Nephron (organoid): ENCODE measurements at regions not wholly inside any gene's neighbourhood (a gene's known extent, or its start where the extent isn't known, plus 50 kb on each side); places are given as distances from the start of the nearest gene placed in this dataset.
A peak's percentile ranks its signal among the peaks of the same experiment; 100 is the strongest.

Experiments
- H3K27ac Mint-ChIP-seq, 3 experiments: 2 replicates each; pipeline ENCODE4 v1.8.0; 2020; ENCODE audit warnings: mixed read lengths in 3 of 3, mild to moderate bottlenecking in 2 of 3, moderate library complexity in 1 of 3
- H3K27me3 Mint-ChIP-seq: 2 replicates; pipeline ENCODE4 v1.8.0; 2021; ENCODE audit warnings: low read depth, mild to moderate bottlenecking, moderate library complexity, mixed read lengths
- H3K36me3 Mint-ChIP-seq: 2 replicates; pipeline ENCODE4 v1.8.0; 2020; ENCODE audit warnings: low read depth, mixed read lengths
- H3K4me1 Mint-ChIP-seq: 2 replicates; pipeline ENCODE4 v1.8.0; 2020; ENCODE audit warnings: mixed read lengths
- H3K4me3 Mint-ChIP-seq, 3 experiments: 2 replicates each; pipeline ENCODE4 v1.8.0; 2020; ENCODE audit warnings: mild to moderate bottlenecking in 3 of 3, mixed read lengths in 3 of 3, moderate library complexity in 2 of 3
- H3K9me3 Mint-ChIP-seq: 2 replicates; pipeline ENCODE4 v1.8.0; 2020; ENCODE audit warnings: mixed read lengths
- CTCF ChIP-seq, 3 experiments: fragments of 200-600 bp; sonication (generic); IDR thresholded peaks; one replicate each; pipeline ENCODE4 v1.5.0; 2021; ENCODE audit warnings: antibody characterized with exemption in 3 of 3; ENCODE audit not compliant: unreplicated experiment in 3 of 3

- Mint-ChIP-seq H3K4me1 (no peaks in the 10 kb centered on the region), H3K36me3 (no peaks in the 10 kb centered on the region), H3K9me3 (peaks cover 5% of the 10 kb centered on the region), H3K4me3 (no peak overlapping the region), H3K27me3 (no peaks in the 10 kb centered on the region), H3K27ac (no peak overlapping the region)
- TF ChIP-seq CTCF (IDR thresholded peaks at IDR 0.05; ENCODE audit: unreplicated experiment in 3 of 3): no peak
Observed at GRCh38 chr18:40402052-40402451, 1553.0 kb upstream of the PIK3C3 start.

DNA sequence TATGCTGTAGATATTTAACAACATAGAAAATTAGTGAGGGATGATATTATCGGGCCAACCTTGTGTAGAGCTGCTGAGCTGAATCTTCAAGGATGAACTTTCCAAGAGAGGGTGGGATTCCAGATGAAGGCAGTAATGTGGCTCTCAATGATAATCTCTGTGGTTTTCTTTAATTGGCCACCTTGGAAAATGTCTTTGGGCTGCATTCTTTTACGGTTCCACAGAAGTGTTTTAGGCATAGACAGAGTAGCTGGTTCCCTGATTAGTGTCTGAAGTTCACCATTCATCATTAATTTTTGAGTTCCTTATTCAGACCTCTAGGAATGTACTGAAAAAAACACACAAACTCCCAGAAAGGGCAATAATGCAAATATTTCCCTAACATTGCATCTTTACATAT lies 1566.9 kb upstream of the PIK3C3 start:
- Mint-ChIP-seq H3K9me3 (no peaks in the 10 kb centered on the region), H3K4me1 (no peaks in the 10 kb centered on the region), H3K27me3 (no peaks in the 10 kb centered on the region), H3K4me3 (no peak overlapping the region), H3K36me3 (no peaks in the 10 kb centered on the region), H3K27ac (no peak overlapping the region)
- TF ChIP-seq CTCF (IDR thresholded peaks at IDR 0.05; ENCODE audit: unreplicated experiment in 3 of 3): no peak

- Mint-ChIP-seq H3K27me3 (no peaks in the 10 kb centered on the region), H3K27ac (no peak overlapping the region), H3K4me1 (no peaks in the 10 kb centered on the region), H3K9me3 (no peaks in the 10 kb centered on the region), H3K4me3 (no peak overlapping the region), H3K36me3 (no peaks in the 10 kb centered on the region)
- TF ChIP-seq CTCF (IDR thresholded peaks at IDR 0.05; ENCODE audit: unreplicated experiment in 3 of 3): no peak
Observed at GRCh38 chr18:40387130-40387787, 1567.8 kb upstream of the PIK3C3 start.

DNA sequence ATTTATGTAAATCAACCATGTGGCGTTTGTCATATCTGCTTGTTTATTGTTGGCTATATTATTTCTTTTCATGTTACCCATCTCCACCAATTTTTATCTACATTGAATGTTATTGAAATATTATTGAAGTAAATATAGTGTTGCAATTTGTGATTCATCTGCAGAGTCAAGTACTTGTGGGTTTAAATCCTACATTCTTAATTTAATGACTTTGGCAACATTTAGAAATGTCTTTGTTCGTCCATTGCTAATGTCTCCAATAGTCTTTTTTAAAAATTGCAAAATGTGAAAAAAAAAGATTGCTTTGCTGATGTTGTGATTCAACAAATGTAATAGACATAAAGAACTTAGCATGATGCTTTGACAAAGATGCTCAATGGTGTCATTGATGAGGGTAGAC lies 1572.8 kb upstream of the PIK3C3 start:
- Mint-ChIP-seq H3K27me3 (no peaks in the 10 kb centered on the region), H3K36me3 (no peaks in the 10 kb centered on the region), H3K27ac (no peak overlapping the region), H3K4me3 (no peak overlapping the region), H3K4me1 (peaks cover 2% of the 10 kb centered on the region), H3K9me3 (no peaks in the 10 kb centered on the region)
- no peak for TF ChIP-seq CTCF (IDR thresholded peaks at IDR 0.05; ENCODE audit: unreplicated experiment in 3 of 3)

- Mint-ChIP-seq H3K36me3 (no peaks in the 10 kb centered on the region), H3K27ac (no peak overlapping the region), H3K9me3 (no peaks in the 10 kb centered on the region), H3K27me3 (no peaks in the 10 kb centered on the region), H3K4me1 (peaks cover 11% of the 10 kb centered on the region), H3K4me3 (no peak overlapping the region)
- TF ChIP-seq CTCF (IDR thresholded peaks at IDR 0.05; ENCODE audit: unreplicated experiment in 3 of 3): no peak
Observed at GRCh38 chr18:40380686-40381439, 1574.2 kb upstream of the PIK3C3 start.

DNA sequence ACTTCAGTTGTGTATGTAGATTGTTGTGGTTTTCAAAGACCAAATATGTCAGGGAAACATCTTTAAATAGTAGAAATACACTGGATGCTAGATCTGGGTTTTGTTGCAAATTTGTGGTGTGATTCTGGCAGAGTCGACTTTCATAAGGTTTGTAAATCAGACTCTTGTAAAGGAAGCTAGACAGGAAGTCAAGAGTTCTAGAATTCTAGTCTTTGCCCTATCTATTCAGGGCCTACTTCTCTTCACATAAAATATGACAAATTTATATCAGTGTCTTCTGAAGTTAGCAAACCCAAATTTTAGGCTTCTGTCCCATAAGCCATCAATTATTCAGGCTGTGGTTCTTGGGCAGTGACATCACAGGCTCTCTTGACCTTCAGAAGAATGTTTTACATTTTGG lies 1579.2 kb upstream of the PIK3C3 start:
- Mint-ChIP-seq H3K27ac (peak overlapping the region; percentile 28 to 87 (median 64)), H3K4me1 (peaks cover 14% of the 10 kb centered on the region), H3K36me3 (no peaks in the 10 kb centered on the region), H3K9me3 (no peaks in the 10 kb centered on the region), H3K27me3 (no peaks in the 10 kb centered on the region), H3K4me3 (no peak overlapping the region)
- TF ChIP-seq CTCF (IDR thresholded peaks at IDR 0.05; ENCODE audit: unreplicated experiment in 3 of 3): no peak
